GM12891 (cell line): ENCODE measurements at regions not wholly inside any gene's neighbourhood (a gene's known extent, or its start where the extent isn't known, plus 50 kb on each side); places are given as distances from the start of the nearest gene placed in this dataset.

ENCODE experiments used
- DNase-seq: peaks from one replicate; pipeline ENCODE4 v3.0.0; 2011; ENCODE audit warnings: low spot score; ENCODE audit not compliant: insufficient read length
- FAIRE-seq: peaks from 2 replicates; lab custom pipeline; 2011; peaks lifted over from hg19 to GRCh38; lab: Jason Lieb, UNC
- PAX5 ChIP-seq: IDR thresholded peaks from 2 replicates; pipeline ENCODE4 v1.6.1; 2011; ENCODE audit warnings: low read length, moderate library complexity, mild to moderate bottlenecking; ENCODE audit not compliant: insufficient read depth, severe bottlenecking
- POLR2A ChIP-seq: IDR thresholded peaks from 2 replicates; pipeline ENCODE4 v1.6.1; 2011; ENCODE audit warnings: low read depth, low read length, control low read depth
- POLR2AphosphoS5 ChIP-seq: IDR thresholded peaks from 2 replicates; pipeline ENCODE4 v1.6.1; 2011; ENCODE audit warnings: low read depth, low read length, control low read depth
- POU2F2 ChIP-seq: IDR thresholded peaks from 2 replicates; pipeline ENCODE4 v1.6.1; 2011; ENCODE audit warnings: low read depth, mild to moderate bottlenecking, control low read depth, low read length, moderate library complexity
- SPI1 ChIP-seq: IDR thresholded peaks from 2 replicates; pipeline ENCODE4 v1.6.1; 2011; ENCODE audit warnings: low read depth, low read length, control low read depth
- TAF1 ChIP-seq: IDR thresholded peaks from 2 replicates; pipeline ENCODE4 v1.6.1; 2011; ENCODE audit warnings: low read depth, low read length, control low read depth

DNA sequence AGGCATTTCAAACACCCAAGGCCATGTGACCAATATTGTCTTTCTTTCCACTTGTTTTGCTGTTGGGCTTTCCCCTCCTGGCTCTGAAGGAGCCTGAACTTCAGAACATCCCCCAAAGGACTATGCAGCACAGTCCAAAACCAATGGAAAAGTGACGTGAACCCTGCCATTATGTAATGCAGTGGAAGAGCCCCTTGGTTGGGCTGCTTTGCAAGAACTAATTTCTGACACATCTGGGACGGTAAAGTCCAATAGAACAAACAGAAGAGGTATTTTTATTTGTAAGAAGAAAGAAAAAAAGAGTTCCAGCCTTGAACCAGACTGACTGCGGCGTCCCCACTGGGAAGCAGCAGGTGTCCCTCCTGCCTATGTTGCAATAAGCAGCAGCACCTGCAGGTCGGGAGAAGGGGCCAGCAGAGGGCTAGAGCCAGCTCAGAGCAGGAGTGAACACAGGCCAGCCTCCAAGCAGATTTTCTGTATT is 116.7 kb downstream of the CDC7 start:
- DNase-seq, result no peak
- TF ChIP-seq SPI1 (no peak), POU2F2 (no peak), TAF1 (no peak), POLR2A (no peak), PAX5 (no peak), POLR2AphosphoS5 (no peak)
- FAIRE-seq, result no peak

DNA sequence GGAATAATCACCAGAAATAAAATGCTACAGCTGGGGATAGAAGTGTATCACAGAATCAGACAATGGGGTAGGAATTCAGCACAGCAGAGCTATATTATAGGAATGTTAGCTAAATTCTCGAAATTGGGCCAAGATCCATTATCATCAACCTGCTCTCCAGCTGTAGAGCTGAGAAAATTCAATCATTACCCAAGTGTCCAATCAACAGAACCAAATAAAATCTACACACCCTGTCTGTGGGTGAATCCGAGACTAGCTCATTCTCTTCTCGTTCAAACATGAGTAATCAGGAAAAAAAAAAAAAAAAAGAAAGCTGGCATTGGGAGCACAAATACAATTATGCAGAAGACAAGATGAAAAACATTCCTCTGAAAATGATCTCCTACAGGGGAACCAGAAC is 119.2 kb downstream of the CDC7 start:
- FAIRE-seq, result no peak
- TF ChIP-seq POLR2A (no peak), POU2F2 (no peak), POLR2AphosphoS5 (no peak), PAX5 (no peak), SPI1 (no peak), TAF1 (no peak)
- DNase-seq, result no peak

DNA sequence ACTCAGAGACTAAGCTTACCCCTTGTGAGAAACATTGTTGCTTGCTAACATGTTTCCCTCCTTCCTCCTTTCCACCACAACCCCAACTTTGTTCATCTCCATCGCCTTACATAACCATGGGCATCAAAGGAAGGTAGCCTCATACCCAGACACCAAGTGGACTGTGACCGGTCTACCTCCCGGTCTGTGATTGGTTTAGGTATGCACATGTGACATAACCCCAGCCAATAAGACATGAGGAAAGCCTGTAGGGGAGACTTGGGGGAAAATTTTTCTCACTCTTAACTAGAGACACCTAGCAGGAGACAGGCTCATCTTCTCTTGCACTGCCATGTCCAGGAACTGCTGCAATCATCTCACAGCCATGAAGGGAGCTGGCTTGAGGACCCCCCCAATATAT is 120.7 kb downstream of the CDC7 start:
- FAIRE-seq (no peak), DNase-seq (no peak)
- no peak for TF ChIP-seq POLR2AphosphoS5
- TF ChIP-seq SPI1, result no peak

DNA sequence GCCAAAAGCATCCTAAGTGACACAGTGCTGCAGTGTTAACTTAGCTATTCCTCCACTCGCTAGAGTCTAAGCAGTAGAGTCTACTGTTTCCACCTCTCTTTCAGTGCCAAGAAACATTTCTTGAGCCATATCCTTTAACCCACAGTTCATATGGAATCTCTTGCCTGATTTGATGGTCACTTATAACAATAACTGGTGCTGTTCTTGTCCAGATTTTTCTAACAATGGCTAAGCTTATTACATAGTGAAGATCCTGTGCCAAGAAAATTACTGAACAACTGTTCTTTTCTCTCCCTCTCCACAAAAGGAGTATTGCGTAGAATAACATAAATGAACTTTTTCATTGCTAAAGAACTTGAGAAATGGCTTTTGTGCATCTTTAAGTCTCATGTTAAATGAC is 121.3 kb downstream of the CDC7 start:
- TF ChIP-seq TAF1 (no peak), POU2F2 (no peak), POLR2A (no peak), SPI1 (no peak), PAX5 (no peak), POLR2AphosphoS5 (no peak)
- FAIRE-seq (no peak), DNase-seq (no peak)

DNA sequence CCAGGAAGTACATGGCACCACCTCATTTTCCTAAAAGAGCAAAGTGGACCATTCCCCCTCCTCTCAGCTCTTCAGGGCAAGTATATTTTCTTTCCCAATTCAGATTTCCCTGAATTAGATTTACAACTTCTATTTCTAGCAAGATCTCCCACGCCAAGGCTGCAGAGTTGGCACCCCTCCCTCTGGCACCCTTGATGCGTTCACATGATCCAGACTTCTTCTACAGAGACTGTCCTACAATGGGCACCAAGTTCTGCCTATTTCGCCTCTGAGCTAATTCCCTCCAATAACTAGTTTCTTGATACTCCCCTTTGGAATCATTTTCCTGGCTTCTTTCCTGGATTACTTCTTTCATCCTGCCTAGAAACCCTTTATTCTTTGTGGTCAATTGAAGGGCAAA is 122.0 kb downstream of the CDC7 start:
- no peak for FAIRE-seq
- TF ChIP-seq POLR2A (no peak), TAF1 (no peak), PAX5 (no peak), POLR2AphosphoS5 (no peak), SPI1 (no peak), POU2F2 (no peak)

DNA sequence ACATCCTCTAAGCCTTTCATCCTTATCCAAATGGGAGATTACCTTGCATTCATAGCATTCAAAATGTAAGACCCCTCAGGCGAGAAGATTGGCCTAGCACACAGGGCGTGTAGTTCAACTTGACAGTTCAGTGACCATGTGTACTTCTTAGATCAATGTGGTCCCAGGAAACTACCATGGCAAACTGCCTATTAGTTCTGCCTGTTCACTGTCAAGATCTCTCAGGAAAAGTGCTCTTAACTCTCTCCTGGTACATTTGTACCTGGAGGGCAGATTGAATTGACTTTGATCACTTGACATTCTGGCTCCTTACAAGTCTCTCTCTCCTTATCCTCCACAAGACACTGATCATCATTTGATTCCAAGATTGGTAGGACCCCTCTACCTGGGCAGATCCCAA is 122.4 kb downstream of the CDC7 start:
- FAIRE-seq (peak; percentile 13), DNase-seq (no peak)
- no peak for TF ChIP-seq POLR2A
- no peak for TF ChIP-seq SPI1
- no peak for TF ChIP-seq POU2F2
- TF ChIP-seq PAX5, result no peak
- TF ChIP-seq TAF1, result no peak
- TF ChIP-seq POLR2AphosphoS5, result no peak

More for the DNA sequence above, 122.0 kb downstream of the CDC7 start:
- DNase-seq, result no peak

DNA sequence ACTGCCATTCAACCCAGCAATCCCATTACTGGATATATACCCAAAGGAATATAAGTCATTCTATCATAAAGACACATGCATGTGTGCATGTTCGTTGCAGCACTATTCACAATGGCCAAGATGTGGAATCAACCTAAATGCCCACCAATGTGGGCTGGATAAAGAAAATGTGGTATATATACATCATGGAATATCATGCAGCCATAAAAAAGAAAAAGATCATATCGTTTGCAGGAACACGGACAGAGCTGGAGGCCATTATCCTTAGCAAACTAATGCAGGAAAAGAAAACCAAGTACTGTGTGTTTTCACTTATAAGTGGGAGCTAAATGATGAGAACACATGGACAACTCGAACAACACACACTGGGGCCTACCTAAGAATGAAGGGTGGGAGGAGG is 123.7 kb downstream of the CDC7 start:
- FAIRE-seq (no peak), DNase-seq (no peak)
- no peak for TF ChIP-seq POLR2A
- no peak for TF ChIP-seq SPI1
- no peak for TF ChIP-seq POLR2AphosphoS5
- TF ChIP-seq POU2F2, result no peak
- no peak for TF ChIP-seq PAX5
- no peak for TF ChIP-seq TAF1
